ENCODE measurements at regions not wholly inside any gene's neighbourhood (a gene's known extent, or its start where the extent isn't known, plus 50 kb on each side); places are given as distances from the start of the nearest gene placed in this dataset.

GRCh38 chr6:98471444-98471843, 362.9 kb upstream of the POU3F2 start:
- ChIA-PET RAD21 (ENCODE audit: unreplicated experiment) (no interaction called here), POLR2A (no interaction called here), CTCF (no interaction called here), SMC1A (ENCODE audit: uncharacterized antibody, unreplicated experiment) (no interaction called here)
- Histone ChIP-seq H3K4me1 (ENCODE audit: control insufficient read depth, insufficient read depth, low read length) (no peaks in the 10 kb centered on the region), H3K4me2 (ENCODE audit: control insufficient read depth, insufficient read depth) (no peak overlapping the region), H4K20me1 (ENCODE audit: control insufficient read depth, insufficient read depth) (no peaks in the 10 kb centered on the region; the same call in 1 of the 2 replicates), H3K9me3 (replicated peaks; ENCODE audit: control insufficient read depth, insufficient read depth, low read length) (no peaks in the 10 kb centered on the region; the same call in 2 of the 3 replicates), H3K9ac (ENCODE audit: control insufficient read depth, insufficient read depth, low read length) (no peak overlapping the region), H3K36me3 (ENCODE audit: control insufficient read depth in 2 of 2, insufficient read depth in 2 of 2, low read length in 1 of 2) (no peaks in the 10 kb centered on the region), H3K27ac (ENCODE audit: control insufficient read depth, insufficient read depth) (no peak overlapping the region), H3K27me3 (replicated peaks in 1 of 2; ENCODE audit: control insufficient read depth in 2 of 2, insufficient read depth in 2 of 2, low read length in 1 of 2) (no peaks in the 10 kb centered on the region), H3K79me2 (ENCODE audit: control insufficient read depth, insufficient read depth, low read length) (no peaks in the 10 kb centered on the region), H2AFZ (ENCODE audit: control insufficient read depth, low read depth, low read length) (no peak overlapping the region), H3K4me3 (no peak overlapping the region)
- TF ChIP-seq CBX5 (IDR thresholded peaks at IDR 0.05; ENCODE audit: low read depth), result no peak
- no peak for TF ChIP-seq CHD4 (IDR thresholded peaks at IDR 0.05)
- TF ChIP-seq, protein P1, sequence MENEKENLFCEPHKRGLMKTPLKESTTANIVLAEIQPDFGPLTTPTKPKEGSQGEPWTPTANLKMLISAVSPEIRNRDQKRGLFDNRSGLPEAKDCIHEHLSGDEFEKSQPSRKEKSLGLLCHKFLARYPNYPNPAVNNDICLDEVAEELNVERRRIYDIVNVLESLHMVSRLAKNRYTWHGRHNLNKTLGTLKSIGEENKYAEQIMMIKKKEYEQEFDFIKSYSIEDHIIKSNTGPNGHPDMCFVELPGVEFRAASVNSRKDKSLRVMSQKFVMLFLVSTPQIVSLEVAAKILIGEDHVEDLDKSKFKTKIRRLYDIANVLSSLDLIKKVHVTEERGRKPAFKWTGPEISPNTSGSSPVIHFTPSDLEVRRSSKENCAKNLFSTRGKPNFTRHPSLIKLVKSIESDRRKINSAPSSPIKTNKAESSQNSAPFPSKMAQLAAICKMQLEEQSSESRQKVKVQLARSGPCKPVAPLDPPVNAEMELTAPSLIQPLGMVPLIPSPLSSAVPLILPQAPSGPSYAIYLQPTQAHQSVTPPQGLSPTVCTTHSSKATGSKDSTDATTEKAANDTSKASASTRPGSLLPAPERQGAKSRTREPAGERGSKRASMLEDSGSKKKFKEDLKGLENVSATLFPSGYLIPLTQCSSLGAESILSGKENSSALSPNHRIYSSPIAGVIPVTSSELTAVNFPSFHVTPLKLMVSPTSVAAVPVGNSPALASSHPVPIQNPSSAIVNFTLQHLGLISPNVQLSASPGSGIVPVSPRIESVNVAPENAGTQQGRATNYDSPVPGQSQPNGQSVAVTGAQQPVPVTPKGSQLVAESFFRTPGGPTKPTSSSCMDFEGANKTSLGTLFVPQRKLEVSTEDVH (IDR thresholded peaks at IDR 0.05; ENCODE audit: low read depth, partially characterized antibody), result no peak
- no peak for TF ChIP-seq BHLHE40 (IDR thresholded peaks at IDR 0.05; ENCODE audit: borderline replicate concordance in 1 of 2, low read depth in 2 of 2, low read length in 1 of 2)
- TF ChIP-seq SUZ12 (IDR thresholded peaks at IDR 0.05; ENCODE audit: unreplicated experiment), result no peak
- TF ChIP-seq POU2F2 (IDR thresholded peaks at IDR 0.05; ENCODE audit: borderline replicate concordance, low read depth, low read length), result no peak
- TF ChIP-seq NR2F1 (conservative IDR thresholded peaks at IDR 0.05), result no peak
- TF ChIP-seq BCLAF1 (IDR thresholded peaks at IDR 0.05), result no peak
- no peak for TF ChIP-seq EP300 (IDR thresholded peaks at IDR 0.05; ENCODE audit: borderline replicate concordance in 1 of 2, control insufficient read depth in 1 of 2, low read depth in 2 of 2, low read length in 2 of 2)
- TF ChIP-seq NR2C1 (IDR thresholded peaks at IDR 0.05), result no peak
- TF ChIP-seq ZNF207 (IDR thresholded peaks at IDR 0.05; ENCODE audit: borderline replicate concordance), result no peak
- TF ChIP-seq BMI1 (IDR thresholded peaks at IDR 0.05; ENCODE audit: borderline replicate concordance), result no peak
- TF ChIP-seq, protein P2, sequence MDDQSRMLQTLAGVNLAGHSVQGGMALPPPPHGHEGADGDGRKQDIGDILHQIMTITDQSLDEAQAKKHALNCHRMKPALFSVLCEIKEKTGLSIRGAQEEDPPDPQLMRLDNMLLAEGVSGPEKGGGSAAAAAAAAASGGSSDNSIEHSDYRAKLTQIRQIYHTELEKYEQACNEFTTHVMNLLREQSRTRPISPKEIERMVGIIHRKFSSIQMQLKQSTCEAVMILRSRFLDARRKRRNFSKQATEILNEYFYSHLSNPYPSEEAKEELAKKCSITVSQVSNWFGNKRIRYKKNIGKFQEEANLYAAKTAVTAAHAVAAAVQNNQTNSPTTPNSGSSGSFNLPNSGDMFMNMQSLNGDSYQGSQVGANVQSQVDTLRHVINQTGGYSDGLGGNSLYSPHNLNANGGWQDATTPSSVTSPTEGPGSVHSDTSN (IDR thresholded peaks at IDR 0.05; ENCODE audit: insufficient replicate concordance, low read depth, low read length), result no peak
- no peak for TF ChIP-seq TCF3 (IDR thresholded peaks at IDR 0.05; ENCODE audit: borderline replicate concordance, insufficient read depth, low read depth, low read length)
- TF ChIP-seq PAX8 (IDR thresholded peaks at IDR 0.05), result no peak
- TF ChIP-seq RAD21 (IDR thresholded peaks at IDR 0.05; ENCODE audit: insufficient read depth, low read depth, low read length), result no peak
- in situ Hi-C loops (cut with MboI) (no loop called here), intact Hi-C loops (cut with micrococcal nuclease; ENCODE audit: unreplicated experiment) (no loop called here)
- no peak for DNase-seq (ENCODE audit: low read depth, low spot score)
- ATAC-seq, result no peak
- BruUV-seq (replicated peaks), result no TSS peak
- no peak for FAIRE-seq

Data from GM12878 (cell line).